ENCODE measurements at regions not wholly inside any gene's neighbourhood (a gene's known extent, or its start where the extent isn't known, plus 50 kb on each side); places are given as distances from the start of the nearest gene placed in this dataset.

GRCh38 chr2:121152861-121153260, 132.1 kb downstream of the TFCP2L1 start:
- Histone ChIP-seq H3K4me1 (ENCODE audit: control insufficient read depth in 2 of 2, insufficient read depth in 2 of 2, low read length in 2 of 2) (no peaks in the 10 kb centered on the region), H3K27me3 (replicated peaks in 1 of 4; ENCODE audit: control extremely low read depth in 1 of 4, control insufficient read depth in 3 of 4, insufficient read depth in 4 of 4, low read length in 3 of 4) (no peaks in the 10 kb centered on the region), H3K9ac (ENCODE audit: low read length) (no peak overlapping the region), H2AFZ (ENCODE audit: insufficient read depth, low read depth, low read length, poor library complexity, severe bottlenecking) (no peak overlapping the region), H3K9me3 (ENCODE audit: control extremely low read depth in 1 of 3, control insufficient read depth in 2 of 3, insufficient read depth in 1 of 3, low read length in 2 of 3) (peaks cover 0 to 26% (median 7%) of the 10 kb centered on the region in 3 donors), H3K4me2 (replicated peaks; ENCODE audit: low read depth, low read length, poor library complexity, severe bottlenecking) (no peak overlapping the region), H4K20me1 (ENCODE audit: control insufficient read depth, insufficient read depth, low read length, poor library complexity, severe bottlenecking) (no peaks in the 10 kb centered on the region), H3K79me2 (ENCODE audit: control insufficient read depth, insufficient read depth, low read length) (no peaks in the 10 kb centered on the region), H3K27ac (ENCODE audit: low read length in 2 of 2) (no peak overlapping the region), H3K36me3 (replicated peaks in 1 of 2; ENCODE audit: control extremely low read depth in 1 of 2, control insufficient read depth in 1 of 2, extremely low read depth in 1 of 2, insufficient read depth in 2 of 2, low read length in 1 of 2) (no peaks in the 10 kb centered on the region), H3K4me3 (ENCODE audit: control extremely low read depth in 1 of 5, extremely low read depth in 1 of 5, insufficient read depth in 1 of 5, low read depth in 2 of 5, low read length in 4 of 5) (no peak overlapping the region)
- no peaks in the 10 kb centered on the region for H3K4me1 Mint-ChIP-seq
- H3K9me3 Mint-ChIP-seq (ENCODE audit: insufficient read depth), result peaks cover 8% of the 10 kb centered on the region
- ChIA-PET POLR2A (no interaction called here), CTCF (no interaction called here)
- no peak for TF ChIP-seq EZH2 (IDR thresholded peaks at IDR 0.05; ENCODE audit: borderline replicate concordance, insufficient read depth, low read depth, low read length, poor library complexity, severe bottlenecking)
- no peak for TF ChIP-seq CTCF (IDR thresholded peaks at IDR 0.05)
- DNase-seq (no peak), ATAC-seq (ENCODE audit: low read depth) (no peak)
- WGBS (ENCODE audit: insufficient coverage), result 95% methylated on average over 3 of the region's 7 CpGs
- no peaks in the 10 kb centered on the region for H3K27me3 Mint-ChIP-seq
- intact Hi-C loops (cut with micrococcal nuclease), result no loop called here
- no peak overlapping the region for H3K27ac Mint-ChIP-seq
- no peak overlapping the region for H3K4me3 Mint-ChIP-seq

GRCh38 chr2:121153516-121153915, 131.5 kb downstream of the TFCP2L1 start:
- Histone ChIP-seq H3K9me3 (ENCODE audit: control extremely low read depth in 1 of 3, control insufficient read depth in 2 of 3, insufficient read depth in 1 of 3, low read length in 2 of 3) (peaks cover 0 to 28% (median 7%) of the 10 kb centered on the region in 3 donors), H3K9ac (ENCODE audit: low read length) (no peak overlapping the region), H3K27ac (ENCODE audit: low read length in 2 of 2) (no peak overlapping the region), H4K20me1 (ENCODE audit: control insufficient read depth, insufficient read depth, low read length, poor library complexity, severe bottlenecking) (no peaks in the 10 kb centered on the region), H3K79me2 (ENCODE audit: control insufficient read depth, insufficient read depth, low read length) (no peaks in the 10 kb centered on the region), H3K4me1 (ENCODE audit: control insufficient read depth in 2 of 2, insufficient read depth in 2 of 2, low read length in 2 of 2) (no peaks in the 10 kb centered on the region), H2AFZ (ENCODE audit: insufficient read depth, low read depth, low read length, poor library complexity, severe bottlenecking) (no peak overlapping the region), H3K4me3 (ENCODE audit: control extremely low read depth in 1 of 5, extremely low read depth in 1 of 5, insufficient read depth in 1 of 5, low read depth in 2 of 5, low read length in 4 of 5) (no peak overlapping the region), H3K4me2 (replicated peaks; ENCODE audit: low read depth, low read length, poor library complexity, severe bottlenecking) (no peak overlapping the region), H3K27me3 (replicated peaks in 1 of 4; ENCODE audit: control extremely low read depth in 1 of 4, control insufficient read depth in 3 of 4, insufficient read depth in 4 of 4, low read length in 3 of 4) (no peaks in the 10 kb centered on the region), H3K36me3 (replicated peaks in 1 of 2; ENCODE audit: control extremely low read depth in 1 of 2, control insufficient read depth in 1 of 2, extremely low read depth in 1 of 2, insufficient read depth in 2 of 2, low read length in 1 of 2) (no peaks in the 10 kb centered on the region)
- whole genome bisulfite sequencing (ENCODE audit: insufficient coverage), result 76% methylated on average over 6 of the region's 6 CpGs
- ChIA-PET POLR2A (no interaction called here), CTCF (no interaction called here)
- H3K27me3 Mint-ChIP-seq, result no peaks in the 10 kb centered on the region
- no peak overlapping the region for H3K4me3 Mint-ChIP-seq
- no peaks in the 10 kb centered on the region for H3K4me1 Mint-ChIP-seq
- ATAC-seq (ENCODE audit: low read depth) (no peak), DNase-seq (no peak)
- H3K9me3 Mint-ChIP-seq (ENCODE audit: insufficient read depth), result peaks cover 12% of the 10 kb centered on the region
- no peak for TF ChIP-seq CTCF (IDR thresholded peaks at IDR 0.05)
- no peak for TF ChIP-seq EZH2 (IDR thresholded peaks at IDR 0.05; ENCODE audit: borderline replicate concordance, insufficient read depth, low read depth, low read length, poor library complexity, severe bottlenecking)
- no peak overlapping the region for H3K27ac Mint-ChIP-seq
- intact Hi-C loops (cut with micrococcal nuclease), result no loop called here

All from B cell (primary cell).